Smooth muscle cell (in vitro differentiated cells): ENCODE measurements at regions not wholly inside any gene's neighbourhood (a gene's known extent, or its start where the extent isn't known, plus 50 kb on each side); places are given as distances from the start of the nearest gene placed in this dataset.

Source experiments
- DNase-seq: peaks from one replicate; lab custom pipeline; 2025; ENCODE audit not compliant: unreplicated experiment; lab: John Stamatoyannopoulos, UW
- H2AFZ ChIP-seq: fragments of 200-600 bp; sonication (generic); 2 replicates; pipeline ENCODE4 v1.6.0; 2016; ENCODE audit warnings: antibody characterized with exemption, low read depth, mild to moderate bottlenecking
- H3F3A ChIP-seq: fragments of 200-600 bp; sonication (generic); 2 replicates; pipeline ENCODE4 v1.6.0; 2017; ENCODE audit warnings: antibody characterized with exemption, low read depth
- H3K27ac ChIP-seq: fragments of 200-600 bp; sonication (generic); 2 replicates; pipeline ENCODE4 v1.5.1; 2016; ENCODE audit warnings: low read depth, mild to moderate bottlenecking
- H3K27me3 ChIP-seq: fragments of 200-600 bp; sonication (generic); 2 replicates; pipeline ENCODE4 v1.6.1; 2016; ENCODE audit warnings: low read depth, mild to moderate bottlenecking
- H3K36me3 ChIP-seq: fragments of 200-600 bp; sonication (generic); 2 replicates; pipeline ENCODE4 v1.5.1; 2016; ENCODE audit warnings: low read depth
- H3K4me1 ChIP-seq: fragments of 200-600 bp; sonication (generic); 2 replicates; pipeline ENCODE4 v1.5.1; 2016; ENCODE audit warnings: low read depth
- H3K4me2 ChIP-seq: fragments of 200-600 bp; sonication (generic); 2 replicates; pipeline ENCODE4 v1.6.0; 2016; ENCODE audit warnings: mild to moderate bottlenecking
- H3K4me3 ChIP-seq: fragments of 200-600 bp; sonication (generic); 2 replicates; pipeline ENCODE4 v1.5.1; 2016; ENCODE audit warnings: mild to moderate bottlenecking
- H3K79me2 ChIP-seq: fragments of 200-600 bp; sonication (generic); 2 replicates; pipeline ENCODE4 v1.6.0; 2016; ENCODE audit warnings: low read depth, mild to moderate bottlenecking
- H3K9ac ChIP-seq: fragments of 200-600 bp; sonication (generic); 2 replicates; pipeline ENCODE4 v1.6.0; 2016; ENCODE audit warnings: low read depth
- H3K9me3 ChIP-seq: fragments of 200-600 bp; sonication (generic); replicated peaks from 2 replicates; pipeline ENCODE4 v1.5.1; 2016; ENCODE audit warnings: low read depth
- H4K20me1 ChIP-seq: fragments of 200-600 bp; sonication (generic); 2 replicates; pipeline ENCODE4 v1.6.0; 2016; ENCODE audit warnings: low read depth
- CTCF ChIP-seq: fragments of 200-600 bp; sonication (generic); IDR thresholded peaks from 2 replicates; pipeline ENCODE4 v1.5.1; 2017; ENCODE audit warnings: borderline replicate concordance, mild to moderate bottlenecking, antibody characterized with exemption; ENCODE audit not compliant: insufficient read depth, poor library complexity, severe bottlenecking
- WGBS: methylation state at CpG from one replicate; pipeline ENCODE4 v1.1.7; 2016; ENCODE audit warnings: low lambda C conversion rate; 5-methylcytosine and 5-hydroxymethylcytosine counted together

GRCh38 chr2:771538-771937 is 94.3 kb upstream of the TMEM18 start:
- no peaks in the 10 kb centered on the region for H3K27me3 ChIP-seq
- no peaks in the 10 kb centered on the region for H3K79me2 ChIP-seq
- H2AFZ ChIP-seq: no peak overlapping the region
- H3K9me3 ChIP-seq: no peaks in the 10 kb centered on the region
- no peak overlapping the region for H3K9ac ChIP-seq
- no peak overlapping the region for H3K4me2 ChIP-seq
- H3K4me3 ChIP-seq: no peak overlapping the region
- no peak for TF ChIP-seq CTCF
- no peak for DNase-seq
- WGBS: 88% methylated on average over 11 of the region's 12 CpGs
- no peaks in the 10 kb centered on the region for H3F3A ChIP-seq
- peaks cover 18% of the 10 kb centered on the region for H3K4me1 ChIP-seq
- H3K36me3 ChIP-seq: no peaks in the 10 kb centered on the region
- no peaks in the 10 kb centered on the region for H4K20me1 ChIP-seq
- H3K27ac ChIP-seq: no peak overlapping the region

GRCh38 chr2:770776-771175 is 93.6 kb upstream of the TMEM18 start:
- Histone ChIP-seq H3K4me1 (peaks cover 11% of the 10 kb centered on the region), H3K27ac (no peak overlapping the region), H3K9ac (no peak overlapping the region), H3F3A (no peaks in the 10 kb centered on the region), H3K9me3 (no peaks in the 10 kb centered on the region), H4K20me1 (no peaks in the 10 kb centered on the region), H3K36me3 (no peaks in the 10 kb centered on the region), H3K79me2 (no peaks in the 10 kb centered on the region), H2AFZ (no peak overlapping the region), H3K4me3 (no peak overlapping the region), H3K4me2 (no peak overlapping the region), H3K27me3 (no peaks in the 10 kb centered on the region)
- no peak for DNase-seq
- TF ChIP-seq CTCF: no peak
- WGBS: 95% methylated on average over 2 of the region's 2 CpGs

GRCh38 chr2:769771-770170 is 92.6 kb upstream of the TMEM18 start:
- no peaks in the 10 kb centered on the region for H3F3A ChIP-seq
- H3K36me3 ChIP-seq: no peaks in the 10 kb centered on the region
- H3K27ac ChIP-seq: peak overlapping the region; percentile 9
- no peak overlapping the region for H3K9ac ChIP-seq
- no peaks in the 10 kb centered on the region for H4K20me1 ChIP-seq
- WGBS: 24% methylated on average over 2 of the region's 2 CpGs
- H3K27me3 ChIP-seq: no peaks in the 10 kb centered on the region
- peaks cover 1% of the 10 kb centered on the region for H3K4me1 ChIP-seq
- H2AFZ ChIP-seq: no peak overlapping the region
- H3K79me2 ChIP-seq: no peaks in the 10 kb centered on the region
- no peak overlapping the region for H3K4me3 ChIP-seq
- peak overlapping the region; percentile 38 for H3K4me2 ChIP-seq
- no peaks in the 10 kb centered on the region for H3K9me3 ChIP-seq
- DNase-seq: no peak
- TF ChIP-seq CTCF: no peak

- Histone ChIP-seq H3K79me2 (no peaks in the 10 kb centered on the region), H3K4me1 (no peaks in the 10 kb centered on the region), H3K9me3 (no peaks in the 10 kb centered on the region), H3K4me2 (no peak overlapping the region), H3F3A (no peaks in the 10 kb centered on the region), H3K27ac (no peak overlapping the region), H3K36me3 (no peaks in the 10 kb centered on the region), H4K20me1 (no peaks in the 10 kb centered on the region), H3K9ac (no peak overlapping the region), H3K4me3 (no peak overlapping the region), H3K27me3 (no peaks in the 10 kb centered on the region), H2AFZ (no peak overlapping the region)
- no peak for DNase-seq
- 81% methylated on average over 10 of the region's 10 CpGs for WGBS
- no peak for TF ChIP-seq CTCF
These were observed 91.2 kb upstream of the TMEM18 start for GRCh38 chr2:768451-768850.
